Ishikawa (cell line): ENCODE measurements at regions not wholly inside any gene's neighbourhood (a gene's known extent, or its start where the extent isn't known, plus 50 kb on each side); places are given as distances from the start of the nearest gene placed in this dataset.

ENCODE experiments used
- CEBPB ChIP-seq: IDR thresholded peaks from 2 replicates; pipeline ENCODE4 v1.6.1; 2012
- CREB1 ChIP-seq: IDR thresholded peaks from 2 replicates; pipeline ENCODE4 v1.6.1; 2012; ENCODE audit warnings: low read depth
- EGR1 ChIP-seq: IDR thresholded peaks from 2 replicates; pipeline ENCODE4 v1.6.1; 2012
- EP300 ChIP-seq: IDR thresholded peaks from 2 replicates; pipeline ENCODE4 v1.6.1; 2012; ENCODE audit warnings: borderline replicate concordance
- FOXM1 ChIP-seq: IDR thresholded peaks from 2 replicates; pipeline ENCODE4 v1.6.1; 2012; ENCODE audit warnings: low read depth, borderline replicate concordance
- NFIC ChIP-seq: IDR thresholded peaks from 2 replicates; pipeline ENCODE4 v1.6.1; 2012
- RAD21 ChIP-seq: IDR thresholded peaks from 2 replicates; pipeline ENCODE4 v1.6.1; 2012; ENCODE audit warnings: low read depth
- TAF1 ChIP-seq: IDR thresholded peaks from 2 replicates; pipeline ENCODE4 v1.6.1; 2012; ENCODE audit warnings: low read depth, mild to moderate bottlenecking
- TCF12 ChIP-seq: IDR thresholded peaks from 2 replicates; pipeline ENCODE4 v1.6.1; 2012; ENCODE audit warnings: low read depth
- TEAD4 ChIP-seq: IDR thresholded peaks from 2 replicates; pipeline ENCODE4 v1.6.1; 2012
- YY1 ChIP-seq: IDR thresholded peaks from 2 replicates; pipeline ENCODE4 v1.6.1; 2012; ENCODE audit warnings: low read depth
- ZBTB7A ChIP-seq: IDR thresholded peaks from 2 replicates; pipeline ENCODE4 v1.6.1; 2012; ENCODE audit warnings: low read depth
- TF ChIP-seq, protein P1 (sequence below): IDR thresholded peaks from 2 replicates; pipeline ENCODE4 v1.6.1; 2012
- TF ChIP-seq, protein P2 (sequence below): IDR thresholded peaks from 2 replicates; pipeline ENCODE4 v1.6.1; 2012; ENCODE audit warnings: low read depth, mild to moderate bottlenecking

DNA sequence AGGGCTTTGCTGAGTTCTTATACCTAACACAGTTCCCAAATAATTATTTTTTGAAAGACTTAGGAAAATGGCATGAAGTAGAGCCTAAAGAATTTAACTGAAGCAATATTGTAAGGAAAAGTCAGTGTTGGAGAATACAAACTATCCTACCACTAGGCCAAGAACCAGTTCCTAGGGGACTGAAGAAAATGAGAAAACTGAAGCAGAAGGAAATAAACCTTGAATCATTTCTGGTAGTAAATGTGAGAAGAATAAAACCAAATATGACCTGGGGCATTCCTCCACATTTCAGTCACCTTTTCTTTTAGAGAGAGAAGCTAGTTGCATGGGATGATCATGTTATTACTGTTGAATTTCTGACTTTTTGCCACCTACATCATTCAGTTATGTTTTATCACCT lies 1393.9 kb upstream of the C9orf72 start:
- TF ChIP-seq, protein P1, sequence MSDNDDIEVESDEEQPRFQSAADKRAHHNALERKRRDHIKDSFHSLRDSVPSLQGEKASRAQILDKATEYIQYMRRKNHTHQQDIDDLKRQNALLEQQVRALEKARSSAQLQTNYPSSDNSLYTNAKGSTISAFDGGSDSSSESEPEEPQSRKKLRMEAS: no peak
- TF ChIP-seq, protein P2, sequence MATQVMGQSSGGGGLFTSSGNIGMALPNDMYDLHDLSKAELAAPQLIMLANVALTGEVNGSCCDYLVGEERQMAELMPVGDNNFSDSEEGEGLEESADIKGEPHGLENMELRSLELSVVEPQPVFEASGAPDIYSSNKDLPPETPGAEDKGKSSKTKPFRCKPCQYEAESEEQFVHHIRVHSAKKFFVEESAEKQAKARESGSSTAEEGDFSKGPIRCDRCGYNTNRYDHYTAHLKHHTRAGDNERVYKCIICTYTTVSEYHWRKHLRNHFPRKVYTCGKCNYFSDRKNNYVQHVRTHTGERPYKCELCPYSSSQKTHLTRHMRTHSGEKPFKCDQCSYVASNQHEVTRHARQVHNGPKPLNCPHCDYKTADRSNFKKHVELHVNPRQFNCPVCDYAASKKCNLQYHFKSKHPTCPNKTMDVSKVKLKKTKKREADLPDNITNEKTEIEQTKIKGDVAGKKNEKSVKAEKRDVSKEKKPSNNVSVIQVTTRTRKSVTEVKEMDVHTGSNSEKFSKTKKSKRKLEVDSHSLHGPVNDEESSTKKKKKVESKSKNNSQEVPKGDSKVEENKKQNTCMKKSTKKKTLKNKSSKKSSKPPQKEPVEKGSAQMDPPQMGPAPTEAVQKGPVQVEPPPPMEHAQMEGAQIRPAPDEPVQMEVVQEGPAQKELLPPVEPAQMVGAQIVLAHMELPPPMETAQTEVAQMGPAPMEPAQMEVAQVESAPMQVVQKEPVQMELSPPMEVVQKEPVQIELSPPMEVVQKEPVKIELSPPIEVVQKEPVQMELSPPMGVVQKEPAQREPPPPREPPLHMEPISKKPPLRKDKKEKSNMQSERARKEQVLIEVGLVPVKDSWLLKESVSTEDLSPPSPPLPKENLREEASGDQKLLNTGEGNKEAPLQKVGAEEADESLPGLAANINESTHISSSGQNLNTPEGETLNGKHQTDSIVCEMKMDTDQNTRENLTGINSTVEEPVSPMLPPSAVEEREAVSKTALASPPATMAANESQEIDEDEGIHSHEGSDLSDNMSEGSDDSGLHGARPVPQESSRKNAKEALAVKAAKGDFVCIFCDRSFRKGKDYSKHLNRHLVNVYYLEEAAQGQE: no peak
- TF ChIP-seq TCF12: no peak
- TF ChIP-seq TAF1: no peak
- no peak for TF ChIP-seq ZBTB7A
- no peak for TF ChIP-seq YY1
- TF ChIP-seq CEBPB: no peak
- TF ChIP-seq TEAD4: no peak
- TF ChIP-seq CREB1: no peak
- TF ChIP-seq EP300: no peak
- no peak for TF ChIP-seq RAD21
- no peak for TF ChIP-seq EGR1

DNA sequence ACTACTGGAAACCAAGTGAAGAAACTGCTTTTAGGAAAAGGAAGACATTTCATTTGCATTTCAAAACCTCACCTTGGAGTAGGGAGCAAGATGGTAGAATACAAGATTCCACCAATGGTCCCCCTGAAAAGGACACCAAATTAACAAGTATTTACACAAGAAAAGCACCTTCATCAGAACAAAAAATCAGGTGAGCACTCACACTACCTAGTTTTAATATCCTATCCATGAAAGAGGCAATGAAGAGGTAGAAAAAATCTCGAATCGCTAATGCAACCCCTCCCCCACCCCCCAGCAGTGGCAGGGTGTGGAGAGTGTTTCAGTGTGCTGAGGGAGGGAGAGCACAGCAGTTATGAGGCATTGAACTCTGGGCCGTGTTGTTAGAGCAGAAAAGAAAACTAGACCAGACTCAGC lies 1397.0 kb upstream of the C9orf72 start:
- TF ChIP-seq FOXM1: no peak
- no peak for TF ChIP-seq TEAD4
- TF ChIP-seq, protein P1: no peak
- TF ChIP-seq TAF1: no peak
- TF ChIP-seq EGR1: no peak
- no peak for TF ChIP-seq ZBTB7A
- no peak for TF ChIP-seq YY1
- TF ChIP-seq TCF12: no peak
- TF ChIP-seq CEBPB: no peak
- TF ChIP-seq, protein P2: no peak

DNA sequence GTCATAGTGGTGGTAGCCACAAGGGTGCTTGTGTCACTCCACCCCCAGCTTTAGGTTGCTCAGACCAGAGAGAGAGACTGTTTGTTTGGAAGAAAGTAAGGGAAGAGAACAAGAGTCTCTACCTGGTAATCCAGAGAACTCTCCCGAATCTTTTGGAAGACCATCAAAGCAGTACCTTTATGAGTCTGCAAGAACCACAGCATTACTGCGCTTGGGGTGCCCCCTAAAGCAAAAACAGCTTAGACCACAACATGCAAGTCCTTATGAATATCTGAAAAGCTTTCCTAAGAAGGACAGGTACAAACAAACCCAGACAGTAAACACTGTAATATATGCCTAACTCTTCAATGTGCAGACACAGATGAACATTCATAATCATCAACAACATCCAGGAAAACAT lies 1398.6 kb upstream of the C9orf72 start:
- TF ChIP-seq EP300 (no peak), TCF12 (no peak), EGR1 (no peak), RAD21 (no peak), FOXM1 (no peak), NFIC (no peak), TAF1 (no peak), CEBPB (no peak), YY1 (no peak), CREB1 (no peak)
- TF ChIP-seq, protein P1: no peak
- TF ChIP-seq, protein P2: no peak

DNA sequence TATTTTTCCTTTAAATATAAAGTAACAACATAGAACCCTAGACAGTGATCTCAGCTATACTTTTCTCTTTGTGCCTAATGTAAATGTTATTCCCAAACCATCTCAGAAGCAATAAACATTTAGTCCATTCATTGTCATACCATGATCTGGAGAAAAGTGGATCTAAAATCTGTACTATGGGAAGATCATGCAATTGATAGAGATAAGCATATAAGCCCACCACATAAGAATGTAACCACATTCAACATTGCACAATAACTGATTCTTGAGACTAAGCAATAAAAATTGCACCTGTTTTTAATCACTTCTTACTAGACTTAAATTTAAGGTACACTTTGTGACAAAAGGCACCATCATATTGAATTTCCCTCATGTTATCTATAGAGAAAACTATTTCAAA lies 1403.0 kb upstream of the C9orf72 start:
- TF ChIP-seq CEBPB: no peak
- TF ChIP-seq TAF1: no peak
- no peak for TF ChIP-seq RAD21
- TF ChIP-seq TCF12: no peak
- TF ChIP-seq, protein P2: no peak
